ENCODE measurements at regions not wholly inside any gene's neighbourhood (a gene's known extent, or its start where the extent isn't known, plus 50 kb on each side); places are given as distances from the start of the nearest gene placed in this dataset.
"Not testable (repeated sequence)": the region's sequence is repeated elsewhere in the genome, so short reads cannot be mapped to it uniquely, and the experiment has no call there.

- Histone ChIP-seq H3K27me3 (ENCODE audit: control insufficient read depth in 5 of 5, insufficient read depth in 4 of 5, low read length in 5 of 5) (no peaks in the 10 kb centered on the region), H3K36me3 (ENCODE audit: control insufficient read depth in 5 of 5, insufficient read depth in 5 of 5, low read length in 5 of 5) (no peaks in the 10 kb centered on the region)
Observed at GRCh38 chr2:117299451-117299850, 515.0 kb upstream of the DDX18 start.

GRCh38 chr2:117308861-117309770, 505.4 kb upstream of the DDX18 start:
- Histone ChIP-seq H3K4me3 (ENCODE audit: low read depth in 1 of 5, low read length in 5 of 5) (no peak overlapping the region), H3K27ac (ENCODE audit: low read depth, low read length) (no peak overlapping the region), H3K9ac (ENCODE audit: low read length in 5 of 5) (no peak overlapping the region), H3K4me1 (ENCODE audit: control insufficient read depth in 5 of 5, insufficient read depth in 5 of 5, low read length in 5 of 5) (no peaks in the 10 kb centered on the region), H3K36me3 (ENCODE audit: control insufficient read depth in 5 of 5, insufficient read depth in 5 of 5, low read length in 5 of 5) (no peaks in the 10 kb centered on the region), H3K9me3 (ENCODE audit: control insufficient read depth in 5 of 5, low read length in 5 of 5) (peaks cover 0 to 12% (median 4%) of the 10 kb centered on the region in 5 donors), H3K27me3 (ENCODE audit: control insufficient read depth in 5 of 5, insufficient read depth in 4 of 5, low read length in 5 of 5) (no peaks in the 10 kb centered on the region)

More at GRCh38 chr2:117299451-117299850, 515.0 kb upstream of the DDX18 start:
- no peak overlapping the region for H3K4me3 ChIP-seq (ENCODE audit: low read depth in 1 of 5, low read length in 5 of 5)
- peaks cover 0 to 6% (median 4%) of the 10 kb centered on the region in 5 donors for H3K9me3 ChIP-seq (ENCODE audit: control insufficient read depth in 5 of 5, low read length in 5 of 5)
- H3K9ac ChIP-seq (ENCODE audit: low read length in 5 of 5): no peak overlapping the region
- no peaks in the 10 kb centered on the region for H3K4me1 ChIP-seq (ENCODE audit: control insufficient read depth in 5 of 5, insufficient read depth in 5 of 5, low read length in 5 of 5)
- H3K27ac ChIP-seq (ENCODE audit: low read depth, low read length): no peak overlapping the region

- H3K9me3 ChIP-seq (ENCODE audit: control insufficient read depth in 5 of 5, low read length in 5 of 5): no peaks in the 10 kb centered on the region
- no peak overlapping the region for H3K27ac ChIP-seq (ENCODE audit: low read depth, low read length)
Observed at GRCh38 chr2:117321816-117322215, 492.7 kb upstream of the DDX18 start.

GRCh38 chr2:117323331-117323730, 491.2 kb upstream of the DDX18 start:
- no peak overlapping the region for H3K9ac ChIP-seq (ENCODE audit: low read length in 5 of 5)
- H3K9me3 ChIP-seq (ENCODE audit: control insufficient read depth in 5 of 5, low read length in 5 of 5): no peaks in the 10 kb centered on the region
- no peaks in the 10 kb centered on the region for H3K4me1 ChIP-seq (ENCODE audit: control insufficient read depth in 5 of 5, insufficient read depth in 5 of 5, low read length in 5 of 5)
- H3K27ac ChIP-seq (ENCODE audit: low read depth, low read length): no peak overlapping the region
- H3K27me3 ChIP-seq (ENCODE audit: control insufficient read depth in 5 of 5, insufficient read depth in 4 of 5, low read length in 5 of 5): peaks cover 0 to 3% (median 0%) of the 10 kb centered on the region in 5 donors
- no peaks in the 10 kb centered on the region for H3K36me3 ChIP-seq (ENCODE audit: control insufficient read depth in 5 of 5, insufficient read depth in 5 of 5, low read length in 5 of 5)
- H3K4me3 ChIP-seq (ENCODE audit: low read depth in 1 of 5, low read length in 5 of 5): no peak overlapping the region

More at GRCh38 chr2:117321816-117322215, 492.7 kb upstream of the DDX18 start:
- H3K4me1 ChIP-seq (ENCODE audit: control insufficient read depth in 5 of 5, insufficient read depth in 5 of 5, low read length in 5 of 5): no peaks in the 10 kb centered on the region
- H3K9ac ChIP-seq (ENCODE audit: low read length in 5 of 5): no peak overlapping the region
- peaks cover 0 to 3% (median 0%) of the 10 kb centered on the region in 5 donors for H3K27me3 ChIP-seq (ENCODE audit: control insufficient read depth in 5 of 5, insufficient read depth in 4 of 5, low read length in 5 of 5)
- no peak overlapping the region for H3K4me3 ChIP-seq (ENCODE audit: low read depth in 1 of 5, low read length in 5 of 5)
- no peaks in the 10 kb centered on the region for H3K36me3 ChIP-seq (ENCODE audit: control insufficient read depth in 5 of 5, insufficient read depth in 5 of 5, low read length in 5 of 5)

GRCh38 chr2:117330641-117331040, 483.9 kb upstream of the DDX18 start:
- no peak overlapping the region for H3K4me3 ChIP-seq (ENCODE audit: low read depth in 1 of 5, low read length in 5 of 5)
- no peaks in the 10 kb centered on the region for H3K9me3 ChIP-seq (ENCODE audit: control insufficient read depth in 5 of 5, low read length in 5 of 5)
- no peaks in the 10 kb centered on the region for H3K27me3 ChIP-seq (ENCODE audit: control insufficient read depth in 5 of 5, insufficient read depth in 4 of 5, low read length in 5 of 5)
- no peaks in the 10 kb centered on the region for H3K4me1 ChIP-seq (ENCODE audit: control insufficient read depth in 5 of 5, insufficient read depth in 5 of 5, low read length in 5 of 5)
- no peak overlapping the region for H3K9ac ChIP-seq (ENCODE audit: low read length in 5 of 5)
- no peaks in the 10 kb centered on the region for H3K36me3 ChIP-seq (ENCODE audit: control insufficient read depth in 5 of 5, insufficient read depth in 5 of 5, low read length in 5 of 5)
- H3K27ac ChIP-seq (ENCODE audit: low read depth, low read length): no peak overlapping the region

GRCh38 chr2:117335967-117336366, 478.5 kb upstream of the DDX18 start:
- Histone ChIP-seq H3K27ac (ENCODE audit: low read depth, low read length) (no peak overlapping the region), H3K36me3 (ENCODE audit: control insufficient read depth in 5 of 5, insufficient read depth in 5 of 5, low read length in 5 of 5) (no peaks in the 10 kb centered on the region), H3K4me3 (ENCODE audit: low read depth in 1 of 5, low read length in 5 of 5) (no peak overlapping the region), H3K9ac (ENCODE audit: low read length in 5 of 5) (no peak overlapping the region), H3K4me1 (ENCODE audit: control insufficient read depth in 5 of 5, insufficient read depth in 5 of 5, low read length in 5 of 5) (no peaks in the 10 kb centered on the region), H3K9me3 (ENCODE audit: control insufficient read depth in 5 of 5, low read length in 5 of 5) (no peaks in the 10 kb centered on the region), H3K27me3 (ENCODE audit: control insufficient read depth in 5 of 5, insufficient read depth in 4 of 5, low read length in 5 of 5) (no peaks in the 10 kb centered on the region)

GRCh38 chr2:117336496-117336895, 478.0 kb upstream of the DDX18 start:
- Histone ChIP-seq H3K9me3 (ENCODE audit: control insufficient read depth in 5 of 5, low read length in 5 of 5) (no peaks in the 10 kb centered on the region), H3K4me3 (ENCODE audit: low read depth in 1 of 5, low read length in 5 of 5) (no peak overlapping the region), H3K9ac (ENCODE audit: low read length in 5 of 5) (no peak overlapping the region), H3K4me1 (ENCODE audit: control insufficient read depth in 5 of 5, insufficient read depth in 5 of 5, low read length in 5 of 5) (no peaks in the 10 kb centered on the region), H3K27ac (ENCODE audit: low read depth, low read length) (no peak overlapping the region), H3K27me3 (ENCODE audit: control insufficient read depth in 5 of 5, insufficient read depth in 4 of 5, low read length in 5 of 5) (no peaks in the 10 kb centered on the region), H3K36me3 (ENCODE audit: control insufficient read depth in 5 of 5, insufficient read depth in 5 of 5, low read length in 5 of 5) (no peaks in the 10 kb centered on the region)

GRCh38 chr2:117337981-117338380, 476.5 kb upstream of the DDX18 start:
- not testable (repeated sequence) for H3K36me3 ChIP-seq (ENCODE audit: control insufficient read depth in 5 of 5, insufficient read depth in 5 of 5, low read length in 5 of 5); H3K4me1 ChIP-seq (ENCODE audit: control insufficient read depth in 5 of 5, insufficient read depth in 5 of 5, low read length in 5 of 5); H3K9ac ChIP-seq (ENCODE audit: low read length in 5 of 5); H3K9me3 ChIP-seq (ENCODE audit: control insufficient read depth in 5 of 5, low read length in 5 of 5); H3K4me3 ChIP-seq (ENCODE audit: low read depth in 1 of 5, low read length in 5 of 5); H3K27me3 ChIP-seq (ENCODE audit: control insufficient read depth in 5 of 5, insufficient read depth in 4 of 5, low read length in 5 of 5); H3K27ac ChIP-seq (ENCODE audit: low read depth, low read length)

GRCh38 chr2:117339980-117340379, 474.5 kb upstream of the DDX18 start:
- Histone ChIP-seq H3K27ac (ENCODE audit: low read depth, low read length) (no peak overlapping the region), H3K4me3 (ENCODE audit: low read depth in 1 of 5, low read length in 5 of 5) (no peak overlapping the region), H3K4me1 (ENCODE audit: control insufficient read depth in 5 of 5, insufficient read depth in 5 of 5, low read length in 5 of 5) (no peaks in the 10 kb centered on the region), H3K27me3 (ENCODE audit: control insufficient read depth in 5 of 5, insufficient read depth in 4 of 5, low read length in 5 of 5) (no peaks in the 10 kb centered on the region), H3K36me3 (ENCODE audit: control insufficient read depth in 5 of 5, insufficient read depth in 5 of 5, low read length in 5 of 5) (no peaks in the 10 kb centered on the region), H3K9me3 (ENCODE audit: control insufficient read depth in 5 of 5, low read length in 5 of 5) (no peaks in the 10 kb centered on the region), H3K9ac (ENCODE audit: low read length in 5 of 5) (no peak overlapping the region)

GRCh38 chr2:117341690-117342089, 472.8 kb upstream of the DDX18 start:
- no peaks in the 10 kb centered on the region for H3K4me1 ChIP-seq (ENCODE audit: control insufficient read depth in 5 of 5, insufficient read depth in 5 of 5, low read length in 5 of 5)
- H3K9ac ChIP-seq (ENCODE audit: low read length in 5 of 5): no peak overlapping the region
- no peaks in the 10 kb centered on the region for H3K36me3 ChIP-seq (ENCODE audit: control insufficient read depth in 5 of 5, insufficient read depth in 5 of 5, low read length in 5 of 5)
- no peak overlapping the region for H3K4me3 ChIP-seq (ENCODE audit: low read depth in 1 of 5, low read length in 5 of 5)
- H3K27ac ChIP-seq (ENCODE audit: low read depth, low read length): no peak overlapping the region
- H3K27me3 ChIP-seq (ENCODE audit: control insufficient read depth in 5 of 5, insufficient read depth in 4 of 5, low read length in 5 of 5): no peaks in the 10 kb centered on the region
- H3K9me3 ChIP-seq (ENCODE audit: control insufficient read depth in 5 of 5, low read length in 5 of 5): no peaks in the 10 kb centered on the region
